SK-N-SH (cell line): ENCODE measurements at regions not wholly inside any gene's neighbourhood (a gene's known extent, or its start where the extent isn't known, plus 50 kb on each side); places are given as distances from the start of the nearest gene placed in this dataset.

Experiments used
- CTCF ChIA-PET: fragments of 300-600, 350-600 bp; formaldehyde crosslinking; extraction: SDS; loops from one replicate; lab custom pipeline; 2021; lab: Yijun Ruan, JAX
- POLR2A ChIA-PET: fragments of 350-600 bp; sonication (Branson Sonifier 250); formaldehyde crosslinking; extraction: SDS; loops from one replicate; lab custom pipeline; 2020; ENCODE audit warnings: antibody characterized with exemption, inconsistent platforms; lab: Yijun Ruan, JAX
- DNase-seq: peaks from one replicate; pipeline ENCODE4 v3.0.0; 2012
- H2AFZ ChIP-seq: fragments of 200-600 bp; sonication (generic); 2 replicates; pipeline ENCODE4 v1.8.1; 2016; ENCODE audit warnings: antibody characterized with exemption, mild to moderate bottlenecking, low read depth
- H3F3A ChIP-seq: fragments of 200-600 bp; sonication (generic); replicated peaks from 2 replicates; pipeline ENCODE3; 2016; ENCODE audit warnings: antibody characterized with exemption, mild to moderate bottlenecking; ENCODE audit not compliant: insufficient read depth
- H3K27ac ChIP-seq, 2 experiments: fragments of 200-500 bp in 1 of 2; fragments of 200-600 bp in 1 of 2; sonication (Bioruptor generic) in 1 of 2; sonication (generic), shearing (Covaris generic) in 1 of 2; 2 replicates each; pipeline versions ENCODE4 v1.5.1 to v1.6.1; 2014 to 2016; ENCODE audit warnings: low read depth in 2 of 2, inconsistent platforms in 1 of 2, low read length in 1 of 2, mild to moderate bottlenecking in 1 of 2, mixed read lengths in 1 of 2
- H3K27me3 ChIP-seq: fragments of 200-600 bp; sonication (generic), shearing (Covaris generic); 2 replicates; pipeline ENCODE4 v1.6.1; 2016; ENCODE audit warnings: mixed run types; ENCODE audit not compliant: insufficient read depth
- H3K36me3 ChIP-seq, 2 experiments: fragments of 200-500 bp in 1 of 2; fragments of 200-600 bp in 1 of 2; sonication (Bioruptor generic) in 1 of 2; sonication (generic) in 1 of 2; replicated peaks in 1 of 2; 2 replicates each; pipeline versions ENCODE3 to v1.5.1; 2014 to 2016; ENCODE audit warnings: low read length in 1 of 2, mild to moderate bottlenecking in 1 of 2; ENCODE audit not compliant: insufficient read depth in 2 of 2, control insufficient read depth in 1 of 2
- H3K4me1 ChIP-seq, 2 experiments: fragments of 200-500 bp in 1 of 2; fragments of 200-600 bp in 1 of 2; sonication (Bioruptor generic) in 1 of 2; sonication (generic), shearing (Covaris generic) in 1 of 2; 2 replicates each; pipeline versions ENCODE4 v1.5.1 to v1.6.1; 2014 to 2016; ENCODE audit warnings: low read depth in 1 of 2, low read length in 1 of 2, mixed run types in 1 of 2; ENCODE audit not compliant: insufficient read depth in 2 of 2, control insufficient read depth in 1 of 2
- H3K4me2 ChIP-seq: fragments of 200-600 bp; sonication (generic), shearing (Covaris generic); 2 replicates; pipeline ENCODE4 v1.6.1; 2017; ENCODE audit warnings: mixed run types
- H3K4me3 ChIP-seq, 2 experiments: fragments of 200-500 bp in 1 of 2; fragments of 200-600 bp in 1 of 2; sonication (Bioruptor generic) in 1 of 2; sonication (generic), shearing (Covaris generic) in 1 of 2; 2 replicates each; pipeline versions ENCODE4 v1.5.1 to v1.8.1; 2014 to 2016; ENCODE audit warnings: low read depth in 2 of 2, inconsistent platforms in 1 of 2, low read length in 1 of 2, mild to moderate bottlenecking in 1 of 2, mixed read lengths in 1 of 2, moderate library complexity in 1 of 2
- H3K79me2 ChIP-seq: fragments of 200-600 bp; sonication (generic); 2 replicates; pipeline ENCODE4 v1.8.1; 2017; ENCODE audit warnings: mild to moderate bottlenecking; ENCODE audit not compliant: insufficient read depth
- H3K9ac ChIP-seq: fragments of 200-600 bp; sonication (generic); 2 replicates; pipeline ENCODE4 v1.6.1; 2017; ENCODE audit warnings: mixed run types
- H3K9me2 ChIP-seq: fragments of 200-600 bp; sonication (generic); 2 replicates; pipeline ENCODE4 v1.6.1; 2017; ENCODE audit warnings: mixed run types
- H3K9me3 ChIP-seq: fragments of 200-600 bp; sonication (generic); 2 replicates; pipeline ENCODE4 v1.6.1; 2017; ENCODE audit warnings: mixed run types, mild to moderate bottlenecking, moderate library complexity
- H4K20me1 ChIP-seq: fragments of 200-600 bp; sonication (generic); 2 replicates; pipeline ENCODE4 v1.6.1; 2017; ENCODE audit warnings: mild to moderate bottlenecking, mixed run types; ENCODE audit not compliant: insufficient read depth
- CTCF ChIP-seq: fragments of 200-600 bp; sonication (generic); IDR thresholded peaks from 2 replicates; pipeline ENCODE4 v1.6.1; 2017; ENCODE audit warnings: antibody characterized with exemption, mild to moderate bottlenecking, moderate library complexity
- EP300 ChIP-seq, 2 experiments: IDR thresholded peaks; 2 replicates each; pipeline versions ENCODE4 v1.4.0 to v1.6.1; 2012; ENCODE audit warnings: borderline replicate concordance in 1 of 2, low read depth in 1 of 2, low read length in 1 of 2
- EZH2phosphoT487 ChIP-seq: fragments of 200-600 bp; sonication (generic); IDR thresholded peaks from 2 replicates; pipeline ENCODE4 v1.6.1; 2017; ENCODE audit warnings: low read depth, mixed run types, mild to moderate bottlenecking, antibody characterized with exemption, moderate library complexity, borderline replicate concordance
- FOSL2 ChIP-seq: IDR thresholded peaks from 2 replicates; pipeline ENCODE4 v1.4.0; 2012; ENCODE audit warnings: low read depth, mild to moderate bottlenecking, moderate library complexity, borderline replicate concordance
- FOXJ3 ChIP-seq: sonication (generic); formaldehyde crosslinking; IDR thresholded peaks from 2 replicates; pipeline ENCODE4 v1.5.1; 2020; ENCODE audit warnings: mild to moderate bottlenecking, missing genetic modification reagents
- IRF3 ChIP-seq: fragments of 150-350 bp; IDR thresholded peaks from 2 replicates; pipeline ENCODE4 v1.6.1; 2016; ENCODE audit warnings: mild to moderate bottlenecking, low read depth, low read length
- MXI1 ChIP-seq: IDR thresholded peaks from 2 replicates; pipeline ENCODE4 v1.6.1; 2012; ENCODE audit warnings: mild to moderate bottlenecking, low read depth, low read length, improper control_type of control experiment
- NRF1 ChIP-seq: IDR thresholded peaks from 2 replicates; pipeline ENCODE4 v1.6.1; 2012; ENCODE audit warnings: low read depth, mild to moderate bottlenecking, low read length
- POLR2AphosphoS5 ChIP-seq: IDR thresholded peaks from 2 replicates; pipeline ENCODE4 v1.6.1; 2012; ENCODE audit warnings: low read depth, low read length
- RFX5 ChIP-seq: IDR thresholded peaks from 2 replicates; pipeline ENCODE4 v1.6.1; 2012; ENCODE audit warnings: mild to moderate bottlenecking, improper control_type of control experiment, low read length
- RXRA ChIP-seq: IDR thresholded peaks from 2 replicates; pipeline ENCODE4 v1.4.0; 2012; ENCODE audit warnings: low read depth, mild to moderate bottlenecking, borderline replicate concordance
- TCF12 ChIP-seq: IDR thresholded peaks from 2 replicates; pipeline ENCODE4 v1.4.0; 2012
- TEAD4 ChIP-seq: IDR thresholded peaks from 2 replicates; pipeline ENCODE4 v1.4.0; 2012; ENCODE audit warnings: mild to moderate bottlenecking, borderline replicate concordance; ENCODE audit not compliant: insufficient read depth
- USF2 ChIP-seq: fragments of 150-350 bp; IDR thresholded peaks from 2 replicates; pipeline ENCODE4 v1.6.1; 2017; ENCODE audit warnings: antibody characterized with exemption, low read length, low read depth, borderline replicate concordance
- WGBS: methylation state at CpG from one replicate; pipeline ENCODE4 v1.1.6; 2017; ENCODE audit warnings: low lambda C conversion rate; 5-methylcytosine and 5-hydroxymethylcytosine counted together

GRCh38 chr6:126718600-126719327, 378.8 kb downstream of the CENPW start:
- Histone ChIP-seq H3K79me2 (no peaks in the 10 kb centered on the region), H3F3A (no peaks in the 10 kb centered on the region), H4K20me1 (no peaks in the 10 kb centered on the region), H2AFZ (no peak overlapping the region; the same call in 1 of the 2 replicates), H3K9ac (no peak overlapping the region), H3K27ac (no peak overlapping the region)
- CTCF ChIA-PET = no interaction called here
- POLR2A ChIA-PET = no interaction called here
- WGBS = 12% methylated on average over 4 of the region's 4 CpGs
- no peak for TF ChIP-seq FOXJ3
- no peak for TF ChIP-seq RFX5
- no peak for TF ChIP-seq TCF12
- no peak for TF ChIP-seq MXI1
- TF ChIP-seq EP300 (IDR thresholded peaks at IDR 0.05; ENCODE audit: borderline replicate concordance in 1 of 2, low read depth in 1 of 2, low read length in 1 of 2) = no peak
- no peak for TF ChIP-seq POLR2AphosphoS5
- TF ChIP-seq RXRA = no peak
- no peak for TF ChIP-seq USF2
- no peak for TF ChIP-seq NRF1
- no peak for TF ChIP-seq CTCF
- no peak for TF ChIP-seq EZH2phosphoT487
- TF ChIP-seq FOSL2 = no peak
- TF ChIP-seq TEAD4 = no peak
- no peak for TF ChIP-seq IRF3
- TF ChIP-seq, all 33 proteins: peak for 0
- Histone ChIP-seq H3K36me3 (no peaks in the 10 kb centered on the region), H3K9me3 (no peaks in the 10 kb centered on the region), H3K4me3 (no peak overlapping the region), H3K27me3 (no peaks in the 10 kb centered on the region), H3K9me2 (no peaks in the 10 kb centered on the region), H3K4me1 (no peaks in the 10 kb centered on the region), H3K4me2 (no peak overlapping the region)
- no peak for DNase-seq
